Fibroblast of lung (primary cell): ENCODE measurements at regions not wholly inside any gene's neighbourhood (a gene's known extent, or its start where the extent isn't known, plus 50 kb on each side); places are given as distances from the start of the nearest gene placed in this dataset.
A peak's percentile ranks its signal among the peaks of the same experiment; 100 is the strongest.

Experiments used
- DNase-seq, 2 donors: peaks; one replicate each; pipeline versions ENCODE4 v3.0.0 to v3.0.0-alpha.2; 2010; ENCODE audit warnings: low read depth in 2 of 2
- H2AFZ ChIP-seq: 2 replicates; pipeline ENCODE4 v1.5.1; 2012; ENCODE audit warnings: low read length, control low read depth, inconsistent platforms
- H3K27ac ChIP-seq: 2 replicates; pipeline ENCODE4 v1.5.1; 2011; ENCODE audit warnings: low read length, control low read depth; ENCODE audit not compliant: insufficient read depth
- H3K27me3 ChIP-seq: 2 replicates; pipeline ENCODE4 v1.5.1; 2011; ENCODE audit warnings: mild to moderate bottlenecking, low read length; ENCODE audit not compliant: control insufficient read depth, insufficient read depth
- H3K36me3 ChIP-seq: 2 replicates; pipeline ENCODE4 v1.5.1; 2011; ENCODE audit warnings: low read length; ENCODE audit not compliant: control insufficient read depth, insufficient read depth
- H3K4me1 ChIP-seq: 2 replicates; pipeline ENCODE4 v1.5.1; 2011; ENCODE audit warnings: low read length; ENCODE audit not compliant: control insufficient read depth, insufficient read depth; ENCODE audit errors: extremely low read depth
- H3K4me2 ChIP-seq: 2 replicates; pipeline ENCODE4 v1.5.1; 2011; ENCODE audit warnings: low read length, control low read depth; ENCODE audit not compliant: insufficient read depth; ENCODE audit errors: extremely low read depth
- H3K4me3 ChIP-seq, 4 experiments: fragments of 200-600 bp in 1 of 4; sonication (generic) in 1 of 4; replicated peaks in 1 of 4; 2 replicates each; pipeline ENCODE4 v1.5.1; 2011 to 2016; ENCODE audit warnings: low read length in 4 of 4, low read depth in 3 of 4, mild to moderate bottlenecking in 3 of 4, control low read depth in 2 of 4, inconsistent platforms in 1 of 4, mixed read lengths in 1 of 4; ENCODE audit not compliant: insufficient read depth in 1 of 4; ENCODE audit errors: control extremely low read depth in 1 of 4
- H3K79me2 ChIP-seq: 2 replicates; pipeline ENCODE4 v1.5.1; 2012; ENCODE audit warnings: mild to moderate bottlenecking, low read length, inconsistent platforms; ENCODE audit not compliant: control insufficient read depth, insufficient read depth
- H3K9ac ChIP-seq: 2 replicates; pipeline ENCODE4 v1.5.1; 2011; ENCODE audit warnings: mild to moderate bottlenecking, low read length, control low read depth; ENCODE audit not compliant: insufficient read depth
- H3K9me3 ChIP-seq: 2 replicates; pipeline ENCODE4 v1.5.1; 2012; ENCODE audit warnings: low read depth, low read length; ENCODE audit not compliant: control insufficient read depth, insufficient read depth
- H4K20me1 ChIP-seq: 2 replicates; pipeline ENCODE4 v1.5.1; 2011; ENCODE audit warnings: low read length; ENCODE audit not compliant: control insufficient read depth, insufficient read depth; ENCODE audit errors: extremely low read depth
- CTCF ChIP-seq, 2 donors: IDR thresholded peaks in 1 of 2; conservative IDR thresholded peaks in 1 of 2; 1 replicate in 1 of 2; 2 replicates in 1 of 2; pipeline ENCODE4 v1.5.1; 2011 to 2012; ENCODE audit warnings: low read length in 2 of 2, control low read depth in 1 of 2, inconsistent platforms in 1 of 2, low read depth in 1 of 2, mild to moderate bottlenecking in 1 of 2
- EZH2 ChIP-seq: IDR thresholded peaks from 2 replicates; pipeline ENCODE4 v1.5.1; 2012; ENCODE audit warnings: low read length, control low read depth, mild to moderate bottlenecking; ENCODE audit errors: missing control alignments

GRCh38 chr18:24627644-24628315, 167.3 kb downstream of the HRH4 start:
- Histone ChIP-seq H3K9ac (no peak overlapping the region), H3K9me3 (no peaks in the 10 kb centered on the region), H3K79me2 (no peaks in the 10 kb centered on the region), H3K36me3 (no peaks in the 10 kb centered on the region), H3K4me2 (peak overlapping the region; percentile 55), H3K4me3 (no peak overlapping the region), H4K20me1 (no peaks in the 10 kb centered on the region), H3K27me3 (no peaks in the 10 kb centered on the region), H2AFZ (peak overlapping the region; percentile 6), H3K4me1 (no peaks in the 10 kb centered on the region), H3K27ac (peak overlapping the region; percentile 4)
- no peak for TF ChIP-seq EZH2
- no peak for TF ChIP-seq CTCF (conservative IDR thresholded peaks at IDR 0.05 in 1 of 2, IDR thresholded peaks at IDR 0.05 in 1 of 2; ENCODE audit: low read depth in 1 of 2, low read length in 2 of 2)
- peak; percentile 3 to 19 for DNase-seq

GRCh38 chr18:24628326-24628725, 167.9 kb downstream of the HRH4 start:
- peak in 1 of 2 donors; percentile 43 for DNase-seq
- Histone ChIP-seq H3K79me2 (no peaks in the 10 kb centered on the region), H2AFZ (no peak overlapping the region), H3K9me3 (no peaks in the 10 kb centered on the region), H3K27ac (no peak overlapping the region), H3K4me3 (no peak overlapping the region), H3K4me1 (peaks cover 4% of the 10 kb centered on the region), H3K36me3 (no peaks in the 10 kb centered on the region), H4K20me1 (no peaks in the 10 kb centered on the region), H3K9ac (no peak overlapping the region), H3K4me2 (no peak overlapping the region), H3K27me3 (no peaks in the 10 kb centered on the region)
- TF ChIP-seq CTCF (conservative IDR thresholded peaks at IDR 0.05 in 1 of 2, IDR thresholded peaks at IDR 0.05 in 1 of 2; ENCODE audit: low read depth in 1 of 2, low read length in 2 of 2) = no peak
- TF ChIP-seq EZH2 = no peak

GRCh38 chr18:24629921-24630320, 169.5 kb downstream of the HRH4 start:
- H3K4me2 ChIP-seq = no peak overlapping the region
- H3K9me3 ChIP-seq = no peaks in the 10 kb centered on the region
- H3K36me3 ChIP-seq = no peaks in the 10 kb centered on the region
- DNase-seq = no peak
- peaks cover 5% of the 10 kb centered on the region for H3K4me1 ChIP-seq
- no peaks in the 10 kb centered on the region for H4K20me1 ChIP-seq
- H3K4me3 ChIP-seq = no peak overlapping the region
- no peaks in the 10 kb centered on the region for H3K79me2 ChIP-seq
- H3K27me3 ChIP-seq = no peaks in the 10 kb centered on the region
- no peak overlapping the region for H3K9ac ChIP-seq
- TF ChIP-seq EZH2 = no peak
- no peak for TF ChIP-seq CTCF (conservative IDR thresholded peaks at IDR 0.05 in 1 of 2, IDR thresholded peaks at IDR 0.05 in 1 of 2; ENCODE audit: low read depth in 1 of 2, low read length in 2 of 2)
- H3K27ac ChIP-seq = no peak overlapping the region
- no peak overlapping the region for H2AFZ ChIP-seq
